Trophoblast cell (in vitro differentiated cells and primary cell): ENCODE measurements at regions not wholly inside any gene's neighbourhood (a gene's known extent, or its start where the extent isn't known, plus 50 kb on each side); places are given as distances from the start of the nearest gene placed in this dataset.

ENCODE experiments used
- DNase-seq, 2 donors: peaks; one replicate each; pipeline ENCODE4 v3.0.0-alpha.2; 2016
- H2AFZ ChIP-seq: 2 replicates; pipeline ENCODE4 v1.6.1; 2013; ENCODE audit warnings: low read length, moderate library complexity, mild to moderate bottlenecking; ENCODE audit not compliant: insufficient read depth, poor library complexity
- H2AK5ac ChIP-seq: 2 replicates; pipeline ENCODE4 v1.6.1; 2013; ENCODE audit warnings: mild to moderate bottlenecking, low read length
- H2BK120ac ChIP-seq: 2 replicates; pipeline ENCODE4 v1.6.1; 2013; ENCODE audit warnings: low read length, mild to moderate bottlenecking, moderate library complexity; ENCODE audit not compliant: insufficient read depth, poor library complexity
- H2BK12ac ChIP-seq: 2 replicates; pipeline ENCODE4 v1.6.1; 2013; ENCODE audit warnings: mild to moderate bottlenecking, low read length, moderate library complexity
- H2BK5ac ChIP-seq: 2 replicates; pipeline ENCODE4 v1.6.1; 2013; ENCODE audit warnings: low read length, low read depth, moderate library complexity, mild to moderate bottlenecking; ENCODE audit not compliant: poor library complexity
- H3K14ac ChIP-seq: 2 replicates; pipeline ENCODE4 v1.6.1; 2013; ENCODE audit warnings: mild to moderate bottlenecking, low read length
- H3K18ac ChIP-seq: 2 replicates; pipeline ENCODE4 v1.6.1; 2013; ENCODE audit warnings: mild to moderate bottlenecking, low read length
- H3K23ac ChIP-seq: 2 replicates; pipeline ENCODE4 v1.6.1; 2013; ENCODE audit warnings: low read length
- H3K27ac ChIP-seq: 2 replicates; pipeline ENCODE4 v1.5.1; 2013; ENCODE audit warnings: low read depth, mild to moderate bottlenecking, inconsistent platforms, low read length, moderate library complexity
- H3K27me3 ChIP-seq: 2 replicates; pipeline ENCODE4 v1.6.1; 2013; ENCODE audit warnings: inconsistent platforms, mild to moderate bottlenecking, low read length, moderate library complexity; ENCODE audit not compliant: insufficient read depth
- H3K36me3 ChIP-seq, 2 experiments: 1 replicate in 1 of 2; 2 replicates in 1 of 2; pipeline ENCODE4 v1.6.1; 2013; ENCODE audit warnings: low read length in 2 of 2, mild to moderate bottlenecking in 2 of 2, moderate library complexity in 1 of 2; ENCODE audit not compliant: insufficient read depth in 2 of 2, control insufficient read depth in 1 of 2
- H3K4ac ChIP-seq: 2 replicates; pipeline ENCODE4 v1.6.1; 2013; ENCODE audit warnings: low read depth, mild to moderate bottlenecking, low read length, moderate library complexity
- H3K4me1 ChIP-seq, 2 experiments: 1 replicate in 1 of 2; 2 replicates in 1 of 2; pipeline ENCODE4 v1.6.1; 2013; ENCODE audit warnings: low read length in 2 of 2, mild to moderate bottlenecking in 2 of 2, moderate library complexity in 1 of 2; ENCODE audit not compliant: insufficient read depth in 2 of 2, control insufficient read depth in 1 of 2
- H3K4me2 ChIP-seq: 2 replicates; pipeline ENCODE4 v1.6.1; 2013; ENCODE audit warnings: inconsistent platforms, mild to moderate bottlenecking, low read length, moderate library complexity
- H3K4me3 ChIP-seq: 2 replicates; pipeline ENCODE4 v1.5.1; 2013; ENCODE audit warnings: mild to moderate bottlenecking, low read depth, low read length, inconsistent platforms
- H3K79me1 ChIP-seq: one replicate; pipeline ENCODE4 v1.6.1; 2013; ENCODE audit warnings: low read length
- H3K79me2 ChIP-seq: 2 replicates; pipeline ENCODE4 v1.6.1; 2013; ENCODE audit warnings: low read length, mild to moderate bottlenecking; ENCODE audit not compliant: control insufficient read depth, insufficient read depth, poor library complexity
- H3K9ac ChIP-seq: 2 replicates; pipeline ENCODE4 v1.6.1; 2013; ENCODE audit warnings: mild to moderate bottlenecking, low read length
- H3K9me3 ChIP-seq: 2 replicates; pipeline ENCODE4 v1.6.1; 2013; ENCODE audit warnings: low read depth, mild to moderate bottlenecking, control low read depth, inconsistent platforms, low read length; ENCODE audit not compliant: insufficient read depth
- H4K12ac ChIP-seq: 2 replicates; pipeline ENCODE4 v1.6.1; 2013; ENCODE audit warnings: low read depth, mild to moderate bottlenecking, low read length, moderate library complexity
- H4K8ac ChIP-seq: 2 replicates; pipeline ENCODE4 v1.6.1; 2013; ENCODE audit warnings: low read depth, mild to moderate bottlenecking, low read length, moderate library complexity
- H4K91ac ChIP-seq: one replicate; pipeline ENCODE4 v1.6.1; 2013; ENCODE audit warnings: low read depth, mild to moderate bottlenecking, low read length, moderate library complexity
- WGBS: extraction: QIAGEN DNeasy Blood & Tissue Kit; methylation state at CpG from one replicate; pipeline ENCODE4 v1.1.7; 2013; ENCODE audit warnings: missing lambda C conversion rate; ENCODE audit not compliant: insufficient read length, insufficient coverage; ENCODE audit errors: extremely low coverage; 5-methylcytosine and 5-hydroxymethylcytosine counted together

DNA sequence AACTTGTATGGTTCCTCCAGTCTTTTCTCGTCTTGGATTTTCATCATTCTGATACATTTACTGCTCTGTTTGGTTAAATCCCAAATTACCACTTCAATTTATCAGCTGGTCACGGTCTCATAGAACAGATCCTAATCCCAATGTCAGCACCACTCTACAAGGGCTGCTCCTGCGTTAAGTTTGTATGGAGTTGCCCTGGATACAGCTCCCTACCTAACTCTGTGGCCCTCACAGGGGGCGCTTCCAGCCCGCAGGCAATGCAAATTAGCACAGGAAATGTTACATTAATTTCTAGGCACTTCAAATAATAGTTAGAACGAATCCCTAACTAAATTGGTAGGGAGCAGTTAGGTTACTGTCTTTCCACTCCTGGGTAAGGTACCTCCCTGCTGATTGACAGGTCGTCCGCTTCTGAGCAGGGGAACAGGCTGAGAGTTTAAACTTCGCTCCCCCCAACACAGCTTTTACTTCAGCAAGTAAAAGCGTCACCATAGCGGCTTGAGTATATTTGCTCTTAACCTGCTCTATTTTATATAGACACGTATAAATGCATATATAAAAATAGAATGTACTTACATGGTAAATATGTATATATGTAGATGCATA lies 238.5 kb upstream of the FANCL start:
- Histone ChIP-seq H3K36me3 (no peaks in the 10 kb centered on the region), H3K9me3 (no peaks in the 10 kb centered on the region), H3K79me1 (no peaks in the 10 kb centered on the region), H3K4me2 (no peak overlapping the region), H3K4me1 (peaks cover 4% of the 10 kb centered on the region in 2 experiments), H3K79me2 (no peaks in the 10 kb centered on the region), H2AFZ (no peak overlapping the region), H2BK12ac (no peak overlapping the region), H3K27ac (no peak overlapping the region), H3K14ac (no peak overlapping the region), H3K9ac (no peak overlapping the region), H3K23ac (no peak overlapping the region), H2AK5ac (no peak overlapping the region), H4K8ac (no peak overlapping the region), H4K91ac (no peak overlapping the region), H3K4ac (no peak overlapping the region), H3K18ac (no peak overlapping the region), H4K12ac (no peak overlapping the region), H3K4me3 (no peak overlapping the region), H3K27me3 (no peaks in the 10 kb centered on the region), H2BK5ac (no peak overlapping the region), H2BK120ac (no peak overlapping the region)
- DNase-seq: no peak
- no CpG with 5 or more reads among the region's 12 CpGs for WGBS

GRCh38 chr2:58476556-58476955 lies 235.4 kb upstream of the FANCL start:
- H4K12ac ChIP-seq: no peak overlapping the region
- H3K4ac ChIP-seq: no peak overlapping the region
- no peak overlapping the region for H3K9ac ChIP-seq
- no peak overlapping the region for H3K23ac ChIP-seq
- no peaks in the 10 kb centered on the region for H3K79me2 ChIP-seq
- no peak overlapping the region for H3K14ac ChIP-seq
- no peaks in the 10 kb centered on the region for H3K9me3 ChIP-seq
- H2AK5ac ChIP-seq: no peak overlapping the region
- no peak overlapping the region for H2BK120ac ChIP-seq
- no peak overlapping the region for H2BK12ac ChIP-seq
- no peak overlapping the region for H3K4me3 ChIP-seq
- H3K4me1 ChIP-seq: peaks cover 4% of the 10 kb centered on the region in 2 experiments
- H3K79me1 ChIP-seq: no peaks in the 10 kb centered on the region
- H3K36me3 ChIP-seq: no peaks in the 10 kb centered on the region
- no peak overlapping the region for H3K18ac ChIP-seq
- no peak for DNase-seq
- no peak overlapping the region for H2BK5ac ChIP-seq
- H4K91ac ChIP-seq: no peak overlapping the region
- no peak overlapping the region for H3K4me2 ChIP-seq
- H3K27me3 ChIP-seq: no peaks in the 10 kb centered on the region
- no peak overlapping the region for H4K8ac ChIP-seq
- H2AFZ ChIP-seq: no peak overlapping the region
- no peak overlapping the region for H3K27ac ChIP-seq

DNA sequence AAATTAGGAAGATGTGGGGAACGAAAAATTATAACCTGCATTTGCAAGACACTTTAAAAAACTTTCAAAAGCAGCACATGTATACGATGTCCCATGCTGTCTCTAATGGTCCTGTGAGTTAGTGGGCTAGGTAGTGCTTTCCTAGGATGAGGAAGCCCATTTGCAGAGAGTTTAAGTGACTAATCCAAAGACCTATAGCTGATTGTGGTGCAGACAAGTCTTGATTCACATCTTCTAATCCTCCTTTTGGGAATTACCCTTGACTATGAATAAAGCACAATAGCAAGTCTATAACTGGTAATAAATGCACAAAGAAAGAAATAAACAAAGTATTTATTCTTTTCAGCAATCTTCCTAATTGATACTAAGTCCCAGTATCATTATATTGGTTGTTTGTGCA lies 234.6 kb upstream of the FANCL start:
- Histone ChIP-seq H3K9me3 (no peaks in the 10 kb centered on the region), H3K4me2 (no peak overlapping the region), H3K14ac (no peak overlapping the region), H4K8ac (no peak overlapping the region), H3K9ac (no peak overlapping the region), H2AK5ac (no peak overlapping the region), H3K79me1 (no peaks in the 10 kb centered on the region), H2AFZ (no peak overlapping the region), H3K27ac (no peak overlapping the region), H3K4me3 (no peak overlapping the region), H2BK5ac (no peak overlapping the region), H4K12ac (no peak overlapping the region), H3K4me1 (peaks cover 4% of the 10 kb centered on the region in 2 experiments), H2BK120ac (no peak overlapping the region), H3K18ac (no peak overlapping the region), H3K23ac (no peak overlapping the region), H3K79me2 (no peaks in the 10 kb centered on the region), H3K27me3 (no peaks in the 10 kb centered on the region), H3K4ac (no peak overlapping the region), H4K91ac (no peak overlapping the region), H2BK12ac (no peak overlapping the region), H3K36me3 (no peaks in the 10 kb centered on the region)
- no peak for DNase-seq
- WGBS: no CpG with 5 or more reads among the region's 2 CpGs

- no peaks in the 10 kb centered on the region for H3K79me1 ChIP-seq
- H3K14ac ChIP-seq: no peak overlapping the region
- no peak overlapping the region for H3K23ac ChIP-seq
- no peak overlapping the region for H3K4me3 ChIP-seq
- no peak overlapping the region for H3K4me2 ChIP-seq
- no peaks in the 10 kb centered on the region for H3K27me3 ChIP-seq
- H2BK12ac ChIP-seq: no peak overlapping the region
- no peak overlapping the region for H2AK5ac ChIP-seq
- H4K91ac ChIP-seq: no peak overlapping the region
- no peak overlapping the region for H3K9ac ChIP-seq
- H3K4me1 ChIP-seq: no peaks in the 10 kb centered on the region
- H4K8ac ChIP-seq: no peak overlapping the region
- H3K79me2 ChIP-seq: no peaks in the 10 kb centered on the region
- H3K36me3 ChIP-seq: no peaks in the 10 kb centered on the region
- H3K27ac ChIP-seq: no peak overlapping the region
- no peak for DNase-seq
- H2BK120ac ChIP-seq: no peak overlapping the region
- H3K9me3 ChIP-seq: no peaks in the 10 kb centered on the region
- H3K18ac ChIP-seq: no peak overlapping the region
- H2AFZ ChIP-seq: no peak overlapping the region
- H3K4ac ChIP-seq: no peak overlapping the region
- no peak overlapping the region for H4K12ac ChIP-seq
- H2BK5ac ChIP-seq: no peak overlapping the region
- no CpG with 5 or more reads among the region's 4 CpGs for WGBS
These were observed 232.0 kb upstream of the FANCL start for GRCh38 chr2:58473165-58473564.
